PFSK-1 (cell line): ENCODE measurements at regions not wholly inside any gene's neighbourhood (a gene's known extent, or its start where the extent isn't known, plus 50 kb on each side); places are given as distances from the start of the nearest gene placed in this dataset.

Experiments used
- FOXP2 ChIP-seq: optimal IDR thresholded peaks from 2 replicates; pipeline ENCODE3; 2011; ENCODE audit warnings: borderline replicate concordance, control low read depth, inconsistent platforms; ENCODE audit not compliant: insufficient read depth; ENCODE audit errors: extremely low read length, extremely low read depth
- POLR2AphosphoS5 ChIP-seq: IDR thresholded peaks from 2 replicates; pipeline ENCODE4 v1.6.1; 2012; ENCODE audit warnings: low read depth, mild to moderate bottlenecking, control low read depth, low read length, moderate library complexity
- REST ChIP-seq, 2 experiments: IDR thresholded peaks; 2 replicates each; pipeline versions ENCODE4 v1.6.1 to v1.8.0; 2011 to 2012; ENCODE audit warnings: low read depth in 2 of 2, low read length in 2 of 2, control low read depth in 1 of 2, inconsistent platforms in 1 of 2, mild to moderate bottlenecking in 1 of 2, moderate library complexity in 1 of 2; ENCODE audit not compliant: insufficient read depth in 1 of 2
- SIN3A ChIP-seq: IDR thresholded peaks from 2 replicates; pipeline ENCODE4 v1.6.1; 2012; ENCODE audit warnings: mild to moderate bottlenecking, low read length, moderate library complexity, borderline replicate concordance; ENCODE audit not compliant: insufficient read depth
- TAF1 ChIP-seq: IDR thresholded peaks from 2 replicates; pipeline ENCODE4 v1.6.1; 2012; ENCODE audit warnings: low read length, control low read depth, borderline replicate concordance; ENCODE audit not compliant: insufficient read depth

DNA sequence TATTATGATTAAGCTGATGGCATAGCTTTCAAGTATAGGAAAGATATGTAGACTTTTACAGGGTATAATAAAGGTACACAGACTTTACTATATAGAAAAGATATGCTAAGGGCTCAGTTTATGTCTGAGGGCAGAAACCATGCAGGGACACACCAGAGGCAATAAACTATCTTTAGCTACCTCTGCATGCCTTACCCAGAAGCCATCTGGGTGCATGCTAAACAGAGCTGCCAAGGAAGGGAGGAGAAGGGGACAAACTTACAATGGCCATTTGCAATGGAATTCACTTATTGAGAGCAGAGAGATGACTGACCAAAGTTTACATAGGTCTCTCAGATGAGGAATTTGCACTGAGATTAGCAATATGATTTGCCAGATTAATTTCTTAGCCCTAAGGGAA, 143.1 kb upstream of the NR4A3 start:
- TF ChIP-seq POLR2AphosphoS5 (no peak), REST (IDR thresholded peaks at IDR 0.05; ENCODE audit: insufficient read depth in 1 of 2, low read depth in 2 of 2, low read length in 2 of 2) (no peak), TAF1 (no peak), FOXP2 (no peak), SIN3A (no peak)
